ENCODE measurements at regions not wholly inside any gene's neighbourhood (a gene's known extent, or its start where the extent isn't known, plus 50 kb on each side); places are given as distances from the start of the nearest gene placed in this dataset.

DNA sequence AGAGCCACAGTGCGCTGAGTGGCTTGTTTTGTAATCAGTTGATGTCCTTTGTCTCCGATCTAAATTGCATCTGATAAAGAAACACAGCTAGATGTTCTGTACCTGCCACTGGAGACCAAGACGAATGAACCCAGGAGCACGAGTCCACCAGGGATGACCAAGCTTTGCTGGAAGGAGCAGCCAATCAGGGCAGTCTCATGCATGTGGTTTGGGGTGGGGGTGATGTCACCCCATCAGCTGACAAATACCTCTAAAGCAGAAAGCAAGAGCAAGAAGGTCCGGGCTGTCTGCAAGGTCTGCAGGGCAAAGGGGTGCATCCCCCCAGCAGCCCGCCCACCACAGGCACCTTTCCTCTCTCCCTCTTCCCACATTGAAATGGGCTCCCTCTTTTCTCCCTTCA is 653.8 kb downstream of the AJAP1 start:
- Histone ChIP-seq H3K9me3 (no peaks in the 10 kb centered on the region), H3K27ac (no peak overlapping the region), H3K36me3 (no peaks in the 10 kb centered on the region), H3K4me3 (no peak overlapping the region), H3K27me3 (no peaks in the 10 kb centered on the region), H3K4me1 (no peaks in the 10 kb centered on the region)
- DNase-seq, result no peak
- no peak for TF ChIP-seq POLR2AphosphoS5 (IDR thresholded peaks at IDR 0.05)
- TF ChIP-seq, protein P1, sequence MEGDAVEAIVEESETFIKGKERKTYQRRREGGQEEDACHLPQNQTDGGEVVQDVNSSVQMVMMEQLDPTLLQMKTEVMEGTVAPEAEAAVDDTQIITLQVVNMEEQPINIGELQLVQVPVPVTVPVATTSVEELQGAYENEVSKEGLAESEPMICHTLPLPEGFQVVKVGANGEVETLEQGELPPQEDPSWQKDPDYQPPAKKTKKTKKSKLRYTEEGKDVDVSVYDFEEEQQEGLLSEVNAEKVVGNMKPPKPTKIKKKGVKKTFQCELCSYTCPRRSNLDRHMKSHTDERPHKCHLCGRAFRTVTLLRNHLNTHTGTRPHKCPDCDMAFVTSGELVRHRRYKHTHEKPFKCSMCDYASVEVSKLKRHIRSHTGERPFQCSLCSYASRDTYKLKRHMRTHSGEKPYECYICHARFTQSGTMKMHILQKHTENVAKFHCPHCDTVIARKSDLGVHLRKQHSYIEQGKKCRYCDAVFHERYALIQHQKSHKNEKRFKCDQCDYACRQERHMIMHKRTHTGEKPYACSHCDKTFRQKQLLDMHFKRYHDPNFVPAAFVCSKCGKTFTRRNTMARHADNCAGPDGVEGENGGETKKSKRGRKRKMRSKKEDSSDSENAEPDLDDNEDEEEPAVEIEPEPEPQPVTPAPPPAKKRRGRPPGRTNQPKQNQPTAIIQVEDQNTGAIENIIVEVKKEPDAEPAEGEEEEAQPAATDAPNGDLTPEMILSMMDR (IDR thresholded peaks at IDR 0.05), result no peak
- no peak for TF ChIP-seq EP300 (IDR thresholded peaks at IDR 0.05)
- no peak for TF ChIP-seq POLR2A (IDR thresholded peaks at IDR 0.05)
- 66 to 86% methylated on average over 6 of the region's 6 CpGs for WGBS, 2 donors
- intact Hi-C loops (cut with DNase I), result no loop called here

DNA sequence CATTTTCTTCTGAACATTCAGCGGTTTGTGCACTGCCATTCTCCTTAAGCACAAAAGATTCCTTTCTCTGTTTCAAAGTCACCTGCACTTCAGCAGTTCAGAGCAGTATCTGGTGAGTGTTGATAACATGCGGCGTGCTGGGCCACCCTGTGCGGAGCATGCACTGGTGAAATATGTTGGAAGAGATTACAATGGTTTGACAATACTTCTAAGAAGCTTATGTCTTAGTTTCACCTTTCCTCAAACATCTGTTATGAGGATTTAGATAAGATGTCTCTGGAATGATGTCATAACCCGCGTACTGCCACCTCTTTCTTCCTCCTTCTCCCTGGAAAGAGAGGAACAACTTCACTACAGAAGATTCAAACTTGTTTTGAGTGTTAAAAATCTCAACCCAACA is 650.3 kb downstream of the AJAP1 start:
- intact Hi-C loops (cut with DNase I), result no loop called here
- no peak overlapping the region for H3K4me3 ChIP-seq
- 90% methylated on average over 6 of the region's 6 CpGs for WGBS, 2 donors
- TF ChIP-seq POLR2A (IDR thresholded peaks at IDR 0.05) (no peak), EP300 (IDR thresholded peaks at IDR 0.05) (no peak), POLR2AphosphoS5 (IDR thresholded peaks at IDR 0.05) (no peak)
- TF ChIP-seq, protein P1 (IDR thresholded peaks at IDR 0.05), result no peak
- H3K4me1 ChIP-seq, result no peaks in the 10 kb centered on the region
- DNase-seq, result no peak
- H3K27ac ChIP-seq, result no peak overlapping the region
- no peaks in the 10 kb centered on the region for H3K27me3 ChIP-seq
- H3K36me3 ChIP-seq, result no peaks in the 10 kb centered on the region
- H3K9me3 ChIP-seq, result no peaks in the 10 kb centered on the region

DNA sequence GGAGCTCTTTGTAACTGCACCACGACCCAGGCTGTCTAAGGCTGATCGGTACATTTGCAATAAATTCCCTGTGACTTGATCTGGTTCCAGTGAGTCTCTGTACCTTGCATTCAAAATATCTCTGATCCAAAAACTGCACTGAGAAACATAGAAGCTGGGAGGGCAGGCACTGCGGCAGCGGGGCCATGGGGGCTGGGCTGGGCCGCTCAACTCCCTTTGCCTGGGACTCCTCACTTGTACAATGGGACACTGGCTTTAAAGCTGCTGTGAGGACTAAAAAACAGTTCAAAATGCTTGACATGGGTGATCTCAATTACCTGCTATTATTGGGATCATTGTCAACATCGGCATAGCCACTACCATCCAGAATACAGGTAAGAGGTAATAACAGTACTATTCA is 644.0 kb downstream of the AJAP1 start:
- H3K36me3 ChIP-seq, result no peaks in the 10 kb centered on the region
- no peaks in the 10 kb centered on the region for H3K9me3 ChIP-seq
- peaks cover 0 to 23% (median 0%) of the 10 kb centered on the region in 3 donors for H3K27me3 ChIP-seq
- H3K4me3 ChIP-seq, result no peak overlapping the region
- WGBS, 2 donors, result 91 to 93% methylated on average over 6 of the region's 6 CpGs
- no peak for TF ChIP-seq EP300 (IDR thresholded peaks at IDR 0.05)
- TF ChIP-seq POLR2AphosphoS5 (IDR thresholded peaks at IDR 0.05), result no peak
- no peak for TF ChIP-seq POLR2A (IDR thresholded peaks at IDR 0.05)
- TF ChIP-seq, protein P1 (IDR thresholded peaks at IDR 0.05), result no peak
- H3K4me1 ChIP-seq, result no peaks in the 10 kb centered on the region
- no peak overlapping the region for H3K27ac ChIP-seq
- DNase-seq, result no peak
- intact Hi-C loops (cut with DNase I), result no loop called here

DNA sequence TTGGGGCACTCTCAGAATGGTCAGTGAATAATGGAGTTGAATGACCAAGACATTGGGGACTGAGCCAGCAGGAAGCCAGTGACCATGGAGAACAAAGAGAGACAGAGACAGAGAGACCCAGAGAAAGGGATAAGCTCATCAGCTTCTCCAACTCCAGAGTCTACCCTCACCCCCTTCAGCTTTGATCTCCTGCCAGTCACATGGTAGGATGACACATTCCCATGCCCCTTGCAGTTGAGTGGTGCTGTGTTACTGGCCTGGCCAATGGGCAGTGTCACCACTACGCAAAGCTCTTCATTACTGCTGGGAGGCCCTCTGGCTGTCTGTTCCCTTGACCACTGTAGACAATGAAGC is 643.5 kb downstream of the AJAP1 start:
- intact Hi-C loops (cut with DNase I), result no loop called here
- 92 to 96% methylated on average over 1 of the region's 1 CpG for WGBS, 2 donors
- H3K4me3 ChIP-seq, result no peak overlapping the region
- H3K27ac ChIP-seq, result no peak overlapping the region
- H3K36me3 ChIP-seq, result no peaks in the 10 kb centered on the region
- no peaks in the 10 kb centered on the region for H3K9me3 ChIP-seq
- TF ChIP-seq, protein P1 (IDR thresholded peaks at IDR 0.05), result no peak
- no peak for TF ChIP-seq POLR2AphosphoS5 (IDR thresholded peaks at IDR 0.05)
- no peak for TF ChIP-seq POLR2A (IDR thresholded peaks at IDR 0.05)
- no peak for TF ChIP-seq EP300 (IDR thresholded peaks at IDR 0.05)
- no peaks in the 10 kb centered on the region for H3K4me1 ChIP-seq
- H3K27me3 ChIP-seq, result peaks cover 0 to 26% (median 0%) of the 10 kb centered on the region in 3 donors
- DNase-seq, result no peak

DNA sequence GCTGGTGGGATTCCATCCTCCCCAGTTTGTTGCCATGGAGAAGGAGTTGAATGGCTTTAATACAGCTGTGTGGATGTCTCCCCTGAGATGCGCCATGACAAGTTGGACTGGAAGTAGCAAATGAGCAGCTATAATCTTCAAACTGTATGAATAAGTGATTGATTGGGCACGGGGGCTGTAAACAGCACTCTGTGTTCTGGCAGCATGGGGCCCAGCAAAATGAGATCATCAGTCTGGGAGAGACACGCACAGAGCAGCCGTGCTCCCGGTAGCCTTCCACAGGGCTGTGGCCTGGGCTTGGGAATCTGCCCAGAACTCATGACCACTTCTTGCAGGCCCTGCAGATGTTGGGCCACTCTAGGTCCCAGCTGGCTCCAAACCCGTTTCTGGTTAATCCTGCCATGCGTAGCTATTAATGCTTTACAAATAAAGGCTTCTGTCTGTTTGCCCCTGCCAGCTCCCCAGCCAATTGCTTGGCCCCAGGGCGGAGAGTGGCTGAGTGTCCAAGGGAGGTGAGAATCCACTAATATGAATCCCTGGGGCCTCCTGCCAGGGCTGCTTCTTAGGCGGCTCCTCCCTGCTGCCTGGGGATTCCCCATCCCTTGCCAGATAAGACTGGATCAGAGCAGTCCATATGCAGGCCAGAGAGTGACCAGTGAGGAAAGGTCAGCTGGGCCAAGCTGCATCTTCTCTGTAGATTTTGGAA is 642.9 kb downstream of the AJAP1 start:
- no peaks in the 10 kb centered on the region for H3K9me3 ChIP-seq
- intact Hi-C loops (cut with DNase I), result no loop called here
- DNase-seq, result peak; percentile 72
- 66 to 70% methylated on average over 9 of the region's 9 CpGs for WGBS, 2 donors
- no peak overlapping the region for H3K4me3 ChIP-seq
- H3K36me3 ChIP-seq, result no peaks in the 10 kb centered on the region
- TF ChIP-seq, protein P1 (IDR thresholded peaks at IDR 0.05), result no peak
- TF ChIP-seq POLR2AphosphoS5 (IDR thresholded peaks at IDR 0.05) (no peak), POLR2A (IDR thresholded peaks at IDR 0.05) (no peak), EP300 (IDR thresholded peaks at IDR 0.05) (no peak)
- no peaks in the 10 kb centered on the region for H3K4me1 ChIP-seq
- peaks cover 0 to 26% (median 0%) of the 10 kb centered on the region in 3 donors for H3K27me3 ChIP-seq
- no peak overlapping the region for H3K27ac ChIP-seq
